Cardiac muscle cell (in vitro differentiated cells and primary cell): ENCODE measurements at regions not wholly inside any gene's neighbourhood (a gene's known extent, or its start where the extent isn't known, plus 50 kb on each side); places are given as distances from the start of the nearest gene placed in this dataset.

Experiments
- DNase-seq, 2 donors: peaks; one replicate each; pipeline versions ENCODE4 v3.0.0 to v3.0.0-alpha.2; 2010 to 2017; ENCODE audit warnings: low read depth in 1 of 2, low spot score in 1 of 2
- H3K27ac ChIP-seq: fragments of 200-600 bp; sonication (generic); 2 replicates; pipeline ENCODE4 v1.5.1; 2016
- H3K27me3 ChIP-seq: fragments of 200-600 bp; sonication (generic); 2 replicates; pipeline ENCODE4 v1.6.0; 2016; ENCODE audit warnings: control low read depth
- H3K36me3 ChIP-seq: fragments of 200-600 bp; sonication (generic); 2 replicates; pipeline ENCODE4 v1.5.1; 2016; ENCODE audit warnings: control low read depth
- H3K4me1 ChIP-seq: fragments of 200-600 bp; sonication (generic); 2 replicates; pipeline ENCODE4 v1.8.1; 2017; ENCODE audit warnings: low read depth, mild to moderate bottlenecking, mixed run types
- H3K4me3 ChIP-seq: fragments of 200-600 bp; sonication (generic); 2 replicates; pipeline ENCODE4 v1.5.1; 2016; ENCODE audit warnings: mild to moderate bottlenecking
- H3K9me3 ChIP-seq: fragments of 200-600 bp; sonication (generic); 2 replicates; pipeline ENCODE4 v1.5.1; 2017; ENCODE audit warnings: low read depth, mild to moderate bottlenecking, control low read depth
- TF ChIP-seq, protein P1 (sequence below): IDR thresholded peaks from 2 replicates; pipeline ENCODE4 v1.5.1; 2012; ENCODE audit warnings: low read depth, mild to moderate bottlenecking, low read length

GRCh38 chr20:63057171-63058117 lies 50.7 kb upstream of the BHLHE23 start:
- H3K27me3 ChIP-seq: peaks cover 21% of the 10 kb centered on the region
- no peak overlapping the region for H3K27ac ChIP-seq
- no peaks in the 10 kb centered on the region for H3K36me3 ChIP-seq
- H3K4me1 ChIP-seq: no peaks in the 10 kb centered on the region
- no peak overlapping the region for H3K4me3 ChIP-seq
- TF ChIP-seq, protein P1, sequence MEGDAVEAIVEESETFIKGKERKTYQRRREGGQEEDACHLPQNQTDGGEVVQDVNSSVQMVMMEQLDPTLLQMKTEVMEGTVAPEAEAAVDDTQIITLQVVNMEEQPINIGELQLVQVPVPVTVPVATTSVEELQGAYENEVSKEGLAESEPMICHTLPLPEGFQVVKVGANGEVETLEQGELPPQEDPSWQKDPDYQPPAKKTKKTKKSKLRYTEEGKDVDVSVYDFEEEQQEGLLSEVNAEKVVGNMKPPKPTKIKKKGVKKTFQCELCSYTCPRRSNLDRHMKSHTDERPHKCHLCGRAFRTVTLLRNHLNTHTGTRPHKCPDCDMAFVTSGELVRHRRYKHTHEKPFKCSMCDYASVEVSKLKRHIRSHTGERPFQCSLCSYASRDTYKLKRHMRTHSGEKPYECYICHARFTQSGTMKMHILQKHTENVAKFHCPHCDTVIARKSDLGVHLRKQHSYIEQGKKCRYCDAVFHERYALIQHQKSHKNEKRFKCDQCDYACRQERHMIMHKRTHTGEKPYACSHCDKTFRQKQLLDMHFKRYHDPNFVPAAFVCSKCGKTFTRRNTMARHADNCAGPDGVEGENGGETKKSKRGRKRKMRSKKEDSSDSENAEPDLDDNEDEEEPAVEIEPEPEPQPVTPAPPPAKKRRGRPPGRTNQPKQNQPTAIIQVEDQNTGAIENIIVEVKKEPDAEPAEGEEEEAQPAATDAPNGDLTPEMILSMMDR: no peak
- no peaks in the 10 kb centered on the region for H3K9me3 ChIP-seq
- peak in 1 of 2 donors; percentile 14 for DNase-seq

- no peak overlapping the region for H3K27ac ChIP-seq
- H3K4me1 ChIP-seq: no peaks in the 10 kb centered on the region
- peak; percentile 31 to 49 for DNase-seq
- H3K36me3 ChIP-seq: no peaks in the 10 kb centered on the region
- no peaks in the 10 kb centered on the region for H3K9me3 ChIP-seq
- no peak overlapping the region for H3K4me3 ChIP-seq
- H3K27me3 ChIP-seq: peaks cover 21% of the 10 kb centered on the region
- TF ChIP-seq, protein P1: peak; percentile 82
Observed at GRCh38 chr20:63056236-63057170, 49.7 kb upstream of the BHLHE23 start.
